T-helper 22 cell (primary cell): ENCODE measurements at regions not wholly inside any gene's neighbourhood (a gene's known extent, or its start where the extent isn't known, plus 50 kb on each side); places are given as distances from the start of the nearest gene placed in this dataset.

Source experiments
- DNase-seq: peaks from one replicate; pipeline ENCODE4 v3.0.0-alpha.2; 2020; ENCODE audit warnings: low read depth

GRCh38 chr22:47270463-47271135 lies 508.1 kb downstream of the TBC1D22A start:
- DNase-seq: no peak

DNA sequence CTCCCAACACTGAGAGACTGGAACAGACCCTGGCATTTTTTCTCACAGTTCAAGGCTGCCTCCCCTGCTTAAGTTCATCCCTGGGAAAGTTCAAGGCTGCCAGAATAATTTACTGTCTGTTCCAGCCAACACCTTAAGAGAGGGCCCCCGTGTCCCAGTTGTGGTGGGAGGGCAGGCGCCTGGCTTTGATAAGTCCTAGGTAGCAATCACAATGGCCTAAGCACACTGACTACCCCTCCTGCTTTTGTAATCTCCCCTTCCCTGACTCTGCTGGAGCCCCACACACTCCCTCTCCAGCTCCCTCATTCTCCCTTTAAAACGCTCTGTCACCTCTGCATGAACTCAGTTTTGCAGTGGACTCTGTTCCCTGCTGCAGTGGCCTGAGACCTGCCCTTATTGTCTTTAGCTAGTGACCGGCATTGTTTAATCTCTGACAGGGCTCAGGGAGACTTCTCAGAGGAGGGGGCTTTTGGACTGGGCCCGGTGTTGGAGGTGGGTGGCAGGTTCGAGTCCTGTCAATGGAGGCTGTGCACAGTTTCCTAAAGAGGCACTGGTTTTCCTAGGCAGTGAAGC lies 507.2 kb downstream of the TBC1D22A start:
- DNase-seq: no peak

- no peak for DNase-seq
Observed at GRCh38 chr22:47267513-47268282, 505.2 kb downstream of the TBC1D22A start.

GRCh38 chr22:47266329-47266728 lies 503.9 kb downstream of the TBC1D22A start:
- DNase-seq: no peak

DNA sequence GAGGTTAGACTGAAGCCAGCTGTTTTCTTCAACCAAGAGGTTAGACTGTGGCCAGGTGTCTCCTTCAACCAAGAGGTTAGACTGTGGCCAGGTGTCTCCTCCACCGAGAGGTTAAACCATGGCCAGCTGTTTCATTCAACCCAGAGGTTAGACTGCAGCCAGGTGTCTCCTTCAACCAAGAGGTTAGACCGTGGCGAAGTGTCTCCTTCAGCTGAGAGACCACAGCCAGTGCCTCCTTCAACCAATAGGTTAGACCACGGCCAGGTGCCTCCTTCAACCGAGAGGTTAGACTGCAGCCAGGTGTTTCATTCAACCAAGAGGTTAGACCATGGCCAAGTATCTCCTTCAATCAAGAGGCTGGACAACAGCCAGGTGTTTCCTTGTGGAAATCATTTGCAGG lies 498.1 kb downstream of the TBC1D22A start:
- no peak for DNase-seq

GRCh38 chr22:47259990-47260389 lies 497.5 kb downstream of the TBC1D22A start:
- no peak for DNase-seq

DNA sequence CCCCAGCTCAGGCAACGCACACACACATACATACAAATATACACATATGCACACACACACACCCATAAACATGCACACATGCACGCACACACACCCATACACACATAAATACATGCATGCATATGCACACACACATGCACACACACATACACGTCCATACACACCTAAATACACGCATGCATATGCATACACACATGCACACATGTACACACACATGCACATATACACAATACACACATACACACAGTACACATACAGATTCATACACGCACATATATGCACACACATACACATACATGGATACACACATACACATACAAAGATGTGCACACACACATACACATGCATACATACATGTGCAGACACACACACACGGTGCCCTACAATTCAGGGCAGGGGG lies 496.6 kb downstream of the TBC1D22A start:
- DNase-seq: no peak

GRCh38 chr22:47257976-47258375 lies 495.5 kb downstream of the TBC1D22A start:
- no peak for DNase-seq

GRCh38 chr22:47257566-47257965 lies 495.1 kb downstream of the TBC1D22A start:
- no peak for DNase-seq

DNA sequence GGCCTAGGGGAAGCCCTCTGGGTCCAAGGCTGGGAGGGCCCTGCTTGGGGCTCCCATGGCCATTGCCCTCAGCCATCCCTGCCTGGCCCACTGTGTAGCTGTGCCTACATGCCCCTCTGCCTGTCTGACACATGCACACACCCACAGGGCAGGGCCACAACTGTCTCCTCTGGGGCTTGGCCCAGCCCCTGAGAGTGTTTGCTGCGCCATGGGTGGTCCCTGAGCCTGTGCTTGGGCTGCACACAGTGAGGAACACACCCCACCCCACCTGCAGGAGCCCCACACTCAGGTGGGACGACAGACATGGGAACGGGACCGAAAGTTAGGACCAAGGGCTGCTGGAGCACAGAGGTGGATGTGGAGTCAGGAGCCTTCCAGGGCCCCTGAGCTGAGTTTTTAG lies 489.5 kb downstream of the TBC1D22A start:
- no peak for DNase-seq

GRCh38 chr22:47250995-47251765 lies 488.7 kb downstream of the TBC1D22A start:
- DNase-seq: no peak

DNA sequence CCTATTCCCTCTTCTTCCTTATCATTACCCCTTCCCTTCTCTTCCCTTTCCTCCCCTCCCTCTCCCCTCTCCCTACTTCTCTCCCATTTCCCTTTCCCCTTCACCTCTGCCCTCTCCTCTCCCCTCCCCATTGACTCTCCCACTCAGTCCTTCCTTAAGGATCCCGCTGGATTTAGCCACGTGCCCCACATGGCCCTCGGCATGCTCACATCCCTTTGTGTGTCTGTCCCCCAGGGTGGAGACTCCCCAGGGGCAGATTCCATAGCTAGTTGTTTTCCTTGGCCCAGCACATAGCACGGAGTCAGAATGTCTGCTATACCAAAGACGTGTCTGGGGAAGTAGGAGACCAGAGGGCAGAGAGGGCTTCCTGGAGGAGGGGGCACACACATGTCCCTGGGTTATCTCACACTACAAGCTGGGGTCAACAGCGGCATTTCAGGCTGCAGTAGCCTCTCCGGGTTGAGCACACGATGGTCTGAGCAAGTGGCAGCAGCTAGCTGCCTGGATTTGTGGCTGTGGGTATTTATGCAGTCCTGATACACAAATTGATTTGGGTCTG lies 487.0 kb downstream of the TBC1D22A start:
- DNase-seq: no peak

GRCh38 chr22:47248925-47249324 lies 486.5 kb downstream of the TBC1D22A start:
- DNase-seq: no peak

DNA sequence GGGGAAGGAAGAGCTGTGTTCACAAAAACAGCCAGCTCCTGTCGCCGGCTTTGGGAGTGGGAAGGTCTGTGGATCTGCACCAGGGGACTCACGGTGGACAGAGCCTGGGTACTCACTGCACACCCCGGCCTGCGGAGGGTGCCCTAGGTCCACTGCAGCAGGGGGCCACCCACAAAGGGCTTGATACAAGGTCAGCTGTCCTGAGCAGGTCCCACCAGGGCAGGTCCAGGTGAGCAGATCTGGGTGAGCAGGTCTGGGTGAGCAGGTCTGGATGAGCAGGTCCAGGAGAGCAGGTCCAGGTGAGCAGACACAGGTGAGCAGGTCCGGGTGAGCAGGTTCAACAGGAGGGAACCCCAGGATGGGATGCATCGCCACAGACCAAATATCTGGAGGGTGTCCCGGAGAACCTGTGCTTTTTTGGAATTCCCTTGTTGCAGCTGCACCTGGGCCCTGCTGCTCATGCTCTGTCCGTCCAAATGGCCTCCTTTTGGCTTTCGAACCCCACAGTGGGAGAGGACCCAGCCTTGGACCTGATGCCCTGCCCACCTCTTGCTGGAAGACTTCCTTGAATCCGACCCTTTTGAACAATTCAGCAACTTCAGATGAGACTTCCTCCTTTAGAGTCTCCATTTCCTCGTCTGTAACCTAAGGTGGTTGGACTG lies 485.3 kb downstream of the TBC1D22A start:
- DNase-seq: no peak

DNA sequence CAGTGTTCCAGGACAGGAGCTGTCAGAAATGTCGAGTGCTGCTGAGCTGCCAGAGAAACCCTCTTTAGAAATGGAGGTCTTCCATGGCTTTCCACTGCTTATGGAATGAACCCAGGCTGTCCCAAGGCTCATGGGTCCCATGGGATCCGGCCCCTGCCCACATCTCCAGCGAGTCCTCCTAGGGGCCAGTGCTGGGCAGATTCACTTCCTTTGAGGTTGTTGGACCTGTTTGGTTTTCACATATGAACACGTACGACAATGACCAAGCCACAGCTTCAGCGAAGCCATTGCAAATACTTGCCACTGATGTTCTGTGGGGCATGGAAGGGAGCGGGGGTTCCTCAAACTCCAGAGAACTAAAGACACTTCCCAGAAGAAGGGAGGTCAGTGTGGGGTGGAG lies 483.3 kb downstream of the TBC1D22A start:
- DNase-seq: no peak

DNA sequence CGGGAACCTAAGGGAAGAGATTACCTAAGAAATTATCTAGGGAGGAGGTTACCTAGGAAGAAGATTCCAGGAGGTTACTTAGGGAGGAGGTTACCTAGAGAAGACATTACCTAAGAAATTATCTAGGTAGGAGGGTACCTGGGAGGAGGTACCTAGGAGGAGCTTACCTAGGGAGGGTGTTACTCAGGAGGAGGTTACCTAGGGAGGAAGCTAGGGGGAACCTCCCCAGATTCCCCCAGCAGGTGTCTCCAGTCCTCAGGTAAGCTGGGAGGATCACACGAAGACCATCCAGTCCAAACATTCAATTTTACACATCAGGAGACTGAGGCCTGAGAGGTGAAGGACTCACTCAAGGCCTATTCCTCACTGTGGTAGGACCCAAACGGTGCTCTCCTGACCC lies 482.8 kb downstream of the TBC1D22A start:
- DNase-seq: no peak

DNA sequence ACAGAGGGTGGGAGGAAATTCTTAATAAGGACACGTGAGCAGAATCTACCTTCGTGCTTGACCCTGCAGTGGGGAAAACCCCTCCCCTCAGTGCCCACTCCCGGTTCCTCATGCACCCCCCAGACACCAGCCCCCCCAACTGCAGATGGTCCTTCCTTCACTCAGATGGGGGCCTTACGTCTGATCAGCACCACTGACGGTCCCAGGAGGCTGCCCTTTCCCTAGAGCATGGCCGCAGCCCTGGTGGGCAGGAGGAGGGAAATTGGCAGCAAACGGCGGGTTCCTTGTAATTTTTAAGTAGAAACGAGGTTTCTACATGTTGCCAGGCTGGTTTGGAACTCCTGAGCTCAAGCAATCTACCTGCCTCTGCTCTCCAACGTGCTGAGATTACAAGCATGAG lies 477.7 kb downstream of the TBC1D22A start:
- no peak for DNase-seq

DNA sequence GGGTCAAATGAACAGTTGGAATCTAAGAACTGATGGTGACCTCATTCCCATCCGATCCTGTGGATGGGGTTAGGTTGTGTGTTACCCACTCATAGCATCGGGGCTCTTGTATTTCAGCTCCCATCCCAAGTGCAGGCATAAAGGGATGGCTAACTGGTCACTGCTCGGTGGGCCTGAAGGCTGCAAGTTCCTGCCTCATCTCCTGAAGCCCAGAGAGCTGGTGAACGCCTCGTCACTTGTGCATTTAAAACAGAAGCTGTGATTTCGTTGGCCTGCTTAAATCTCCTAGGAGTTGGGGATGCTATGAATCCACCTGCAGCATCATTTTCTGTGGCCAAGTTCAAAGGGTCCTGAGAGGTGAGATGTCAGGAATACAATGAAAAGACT lies 477.0 kb downstream of the TBC1D22A start:
- DNase-seq: no peak

DNA sequence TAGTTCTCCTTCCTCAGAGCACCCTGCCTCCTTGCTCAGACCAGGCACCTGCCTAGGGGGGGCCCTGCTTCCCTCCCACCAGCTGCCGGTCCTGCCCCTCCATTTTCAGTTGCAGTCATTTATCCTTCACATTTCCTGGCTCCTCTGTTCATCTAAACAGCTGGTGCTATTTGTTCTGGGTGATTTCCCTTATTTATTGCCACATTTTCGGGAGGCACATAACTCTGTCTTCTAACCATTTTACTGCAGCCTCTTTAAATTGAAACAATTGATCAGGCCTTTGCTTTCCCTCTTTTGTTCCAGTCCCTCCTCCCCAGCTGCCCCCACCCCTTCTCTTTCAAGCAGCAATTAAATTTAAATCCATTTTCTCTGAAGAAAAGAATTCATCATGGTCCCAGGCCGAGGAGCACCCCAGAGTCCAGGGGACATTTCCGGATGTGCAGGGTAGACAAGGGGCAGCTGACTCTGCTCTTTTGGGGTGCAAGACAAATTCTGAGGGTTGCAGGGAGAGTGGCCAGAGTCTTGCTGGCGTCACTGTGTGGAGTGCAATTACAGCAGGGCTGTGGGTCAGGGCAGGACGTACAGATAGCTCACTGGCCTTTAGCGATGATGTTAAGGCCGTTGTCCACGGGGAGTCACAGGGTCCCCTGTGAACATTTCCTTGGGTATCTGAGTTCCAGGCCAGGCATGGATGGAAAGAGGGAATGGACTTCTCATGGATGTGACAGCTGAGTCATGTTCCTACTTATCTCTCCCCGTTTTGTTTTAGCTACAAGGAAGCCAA lies 476.4 kb downstream of the TBC1D22A start:
- no peak for DNase-seq

- no peak for DNase-seq
Observed at GRCh38 chr22:47237890-47238480, 475.5 kb downstream of the TBC1D22A start.

- no peak for DNase-seq
Observed at GRCh38 chr22:47236718-47237117, 474.3 kb downstream of the TBC1D22A start.
